DMS53 (cell line): ENCODE measurements at regions not wholly inside any gene's neighbourhood (a gene's known extent, or its start where the extent isn't known, plus 50 kb on each side); places are given as distances from the start of the nearest gene placed in this dataset.

Experiments
- DNase-seq: peaks from one replicate; lab custom pipeline; 2025; lab: John Stamatoyannopoulos, UW

GRCh38 chr13:106722620-106723019, 154.7 kb upstream of the ARGLU1 start:
- DNase-seq = no peak

GRCh38 chr13:106721599-106721998, 153.7 kb upstream of the ARGLU1 start:
- no peak for DNase-seq

GRCh38 chr13:106714271-106714982, 146.5 kb upstream of the ARGLU1 start:
- DNase-seq = no peak

- DNase-seq = no peak
Observed at GRCh38 chr13:106712381-106712780, 144.4 kb upstream of the ARGLU1 start.

- DNase-seq = no peak
Observed at GRCh38 chr13:106710266-106710665, 142.3 kb upstream of the ARGLU1 start.

GRCh38 chr13:106709522-106709921, 141.6 kb upstream of the ARGLU1 start:
- DNase-seq = no peak

- DNase-seq = no peak
Observed at GRCh38 chr13:106702505-106702904, 134.6 kb upstream of the ARGLU1 start.

- no peak for DNase-seq
Observed at GRCh38 chr13:106701771-106702341, 133.9 kb upstream of the ARGLU1 start.

GRCh38 chr13:106700439-106700838, 132.5 kb upstream of the ARGLU1 start:
- DNase-seq = no peak

GRCh38 chr13:106700007-106700406, 132.1 kb upstream of the ARGLU1 start:
- no peak for DNase-seq

GRCh38 chr13:106699311-106699710, 131.4 kb upstream of the ARGLU1 start:
- no peak for DNase-seq

GRCh38 chr13:106696719-106697118, 128.8 kb upstream of the ARGLU1 start:
- DNase-seq = no peak

GRCh38 chr13:106696140-106696539, 128.2 kb upstream of the ARGLU1 start:
- no peak for DNase-seq

- no peak for DNase-seq
Observed at GRCh38 chr13:106695139-106695538, 127.2 kb upstream of the ARGLU1 start.

GRCh38 chr13:106691861-106692260, 123.9 kb upstream of the ARGLU1 start:
- DNase-seq = peak; percentile 31

- DNase-seq = no peak
Observed at GRCh38 chr13:106691341-106691740, 123.4 kb upstream of the ARGLU1 start.

- no peak for DNase-seq
Observed at GRCh38 chr13:106690779-106691178, 122.8 kb upstream of the ARGLU1 start.

GRCh38 chr13:106689906-106690305, 122.0 kb upstream of the ARGLU1 start:
- DNase-seq = no peak

GRCh38 chr13:106688940-106689339, 121.0 kb upstream of the ARGLU1 start:
- DNase-seq = no peak

- no peak for DNase-seq
Observed at GRCh38 chr13:106686163-106686562, 118.2 kb upstream of the ARGLU1 start.

- DNase-seq = no peak
Observed at GRCh38 chr13:106685143-106685542, 117.2 kb upstream of the ARGLU1 start.

- no peak for DNase-seq
Observed at GRCh38 chr13:106683918-106684317, 116.0 kb upstream of the ARGLU1 start.

GRCh38 chr13:106683179-106683578, 115.2 kb upstream of the ARGLU1 start:
- DNase-seq = peak; percentile 6

GRCh38 chr13:106681997-106682396, 114.1 kb upstream of the ARGLU1 start:
- DNase-seq = no peak
